GM18519 (cell line): ENCODE measurements at regions not wholly inside any gene's neighbourhood (a gene's known extent, or its start where the extent isn't known, plus 50 kb on each side); places are given as distances from the start of the nearest gene placed in this dataset.

Source experiments
- ATAC-seq: cut with Tn5 transposase; IDR thresholded peaks from one replicate; pipeline ENCODE4 v1.9.1; 2021; ENCODE audit warnings: mild to moderate bottlenecking, moderate library complexity; ENCODE audit not compliant: unreplicated experiment, low FRiP score

DNA sequence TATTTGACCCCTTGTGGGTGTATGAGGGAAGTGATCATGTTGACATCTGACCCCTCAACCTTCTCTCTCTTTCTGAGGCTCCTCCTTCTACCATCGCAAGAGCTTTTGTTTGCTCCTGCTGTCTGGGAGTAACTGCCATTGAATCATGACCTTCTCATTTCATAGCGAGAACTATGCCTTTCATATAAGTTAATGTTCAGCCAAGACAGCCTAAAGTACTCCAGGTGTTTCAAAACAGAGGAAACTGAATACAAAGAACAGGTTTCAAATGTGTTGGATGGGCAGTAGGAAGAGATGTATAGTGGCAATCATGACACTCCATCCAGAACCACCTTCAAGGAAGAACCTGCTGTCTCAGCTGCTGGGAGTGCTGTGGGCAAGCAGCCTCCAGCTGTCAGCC is 403.1 kb downstream of the MID1IP1 start:
- no peak for ATAC-seq

DNA sequence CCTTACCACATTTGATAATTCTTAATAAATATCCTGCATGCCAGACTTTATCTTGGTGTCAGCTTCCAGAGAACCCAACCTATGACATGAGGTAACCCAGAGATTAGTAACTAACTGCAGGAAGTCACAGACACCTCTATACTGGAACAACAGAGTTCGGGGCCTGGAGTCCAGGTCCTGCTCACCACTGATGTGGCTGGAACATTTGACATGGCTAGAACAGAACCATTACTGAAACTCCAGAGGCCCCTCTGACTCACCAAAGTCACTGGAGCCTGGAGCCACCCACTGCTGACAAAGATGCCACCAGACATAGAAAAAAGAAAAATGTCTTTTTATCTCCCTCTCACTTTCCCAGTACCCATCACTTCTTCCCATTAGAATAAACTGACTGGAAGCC is 403.7 kb downstream of the MID1IP1 start:
- ATAC-seq: no peak

DNA sequence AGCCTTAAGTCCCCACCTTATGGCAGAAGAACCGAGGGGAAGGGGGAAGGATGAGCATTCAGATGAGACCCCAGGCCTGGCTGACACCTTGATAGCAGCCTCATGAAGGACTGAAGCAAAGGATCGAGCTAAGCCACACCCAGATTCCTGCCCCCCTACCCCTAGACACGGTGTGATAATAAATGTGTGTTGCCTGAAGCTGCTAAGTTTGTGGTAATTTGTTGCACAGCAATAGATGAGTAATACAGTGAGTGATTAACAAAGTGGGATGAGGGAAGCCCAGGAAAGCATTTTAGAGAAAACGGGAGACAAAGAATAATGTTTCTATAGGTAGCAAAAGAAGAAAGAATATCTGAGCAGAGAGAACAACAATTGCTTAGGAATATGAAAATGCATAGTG is 404.2 kb downstream of the MID1IP1 start:
- ATAC-seq: no peak

DNA sequence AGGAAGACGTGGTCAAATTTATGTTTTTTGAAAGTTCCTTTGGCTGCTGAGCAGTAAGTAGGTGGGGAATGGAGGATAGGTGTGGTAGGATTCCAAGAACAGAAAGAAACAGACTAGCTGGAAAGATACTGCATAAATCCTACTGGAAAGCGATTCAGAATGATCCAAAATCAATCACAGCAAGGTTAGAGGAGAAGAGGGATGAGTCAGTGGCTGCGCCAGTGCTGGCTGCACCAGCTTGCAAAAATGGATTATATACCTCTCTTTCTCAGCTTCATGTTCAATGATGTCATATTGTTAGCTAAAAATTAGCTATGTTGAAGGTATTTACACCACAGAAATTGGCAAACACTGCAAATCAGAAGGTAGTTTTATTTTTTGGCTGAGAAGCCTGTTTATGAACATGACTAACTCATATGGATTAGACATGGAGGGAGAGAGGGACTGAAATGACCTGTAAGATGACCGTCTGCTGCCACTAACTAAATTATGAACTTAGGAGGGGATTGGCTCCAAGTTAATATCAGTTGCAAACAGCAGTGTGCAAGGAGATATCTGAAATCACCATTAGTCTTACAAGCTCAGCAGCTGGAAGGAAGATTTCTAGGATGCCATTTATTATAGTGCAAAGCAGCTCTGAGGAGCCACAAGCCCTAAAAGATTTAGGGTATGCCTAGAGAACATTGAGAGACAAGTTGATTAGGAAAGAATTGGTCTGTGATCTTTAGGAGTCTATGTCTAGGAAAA is 405.3 kb downstream of the MID1IP1 start:
- no peak for ATAC-seq

DNA sequence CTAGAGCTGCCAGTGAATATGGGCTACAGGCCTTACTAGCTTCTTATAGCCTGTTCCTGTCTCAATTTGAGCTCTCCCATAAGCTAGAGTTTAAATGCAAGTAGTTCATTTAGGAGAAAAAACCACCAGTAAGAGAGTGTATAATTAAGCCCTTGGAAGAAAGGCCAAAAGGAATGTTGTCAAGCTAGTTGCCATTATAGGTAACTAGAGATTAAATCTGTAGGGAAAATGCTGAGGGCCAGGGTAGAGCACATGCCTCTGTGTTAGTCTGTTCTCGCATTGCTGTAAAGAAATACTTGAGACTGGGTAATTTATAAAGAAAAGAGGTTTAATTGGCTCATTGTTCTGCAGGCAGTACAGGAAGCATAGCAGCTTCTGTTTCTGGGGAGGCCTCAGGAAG is 410.2 kb downstream of the MID1IP1 start:
- no peak for ATAC-seq

DNA sequence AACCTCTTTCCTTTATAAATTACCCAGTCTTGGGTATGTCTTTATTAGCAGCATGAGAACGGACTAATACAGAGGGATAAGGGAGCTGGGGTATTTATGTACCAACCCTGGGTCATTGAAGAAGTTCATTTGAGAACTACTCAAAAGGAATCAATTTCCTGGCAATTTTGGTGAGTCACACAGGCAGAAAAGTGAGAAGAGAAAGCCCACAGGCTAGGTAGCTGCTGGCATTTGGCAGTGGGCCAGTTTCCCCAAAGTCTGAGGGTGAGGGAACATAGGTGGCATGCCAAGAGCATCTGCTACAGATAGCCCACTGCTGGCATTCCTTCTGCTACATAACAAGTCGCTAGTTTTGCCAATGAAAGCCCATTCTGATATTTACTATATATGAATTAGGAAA is 411.2 kb downstream of the MID1IP1 start:
- ATAC-seq: no peak

DNA sequence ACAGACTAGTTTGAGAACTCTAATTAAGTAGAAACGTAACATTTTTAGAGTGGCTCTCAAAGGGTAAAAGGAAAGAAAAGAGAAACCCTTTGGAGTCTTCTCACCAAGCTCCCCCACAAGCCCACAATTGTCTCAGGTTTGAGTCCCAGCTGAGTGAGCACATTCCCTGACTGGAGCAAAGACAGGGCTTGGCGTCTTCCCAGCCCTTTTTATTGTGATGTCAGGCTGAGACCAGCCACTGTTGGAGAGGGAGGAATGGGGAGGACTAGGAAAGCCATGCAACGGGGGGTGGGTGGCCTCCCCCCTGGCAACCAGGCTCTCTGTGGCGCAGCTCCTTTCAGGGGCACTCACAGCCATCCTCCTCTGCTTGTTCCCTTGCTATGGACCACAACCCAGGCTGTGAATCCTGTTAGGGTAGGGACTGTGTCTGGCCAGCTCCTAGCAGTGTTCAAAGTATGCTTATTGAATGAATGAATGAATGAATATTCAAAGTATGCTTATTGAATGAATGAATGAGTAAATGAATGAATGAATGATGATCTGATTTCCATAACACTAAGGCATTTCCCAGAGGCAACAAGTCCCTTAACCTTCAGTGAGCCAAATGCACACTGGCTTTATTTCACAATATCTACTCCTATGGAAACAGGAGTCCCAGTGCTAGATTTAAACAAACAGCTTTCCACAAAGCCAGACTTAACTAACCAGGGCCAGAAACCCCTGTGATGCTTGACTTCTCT is 413.3 kb downstream of the MID1IP1 start:
- ATAC-seq: no peak

DNA sequence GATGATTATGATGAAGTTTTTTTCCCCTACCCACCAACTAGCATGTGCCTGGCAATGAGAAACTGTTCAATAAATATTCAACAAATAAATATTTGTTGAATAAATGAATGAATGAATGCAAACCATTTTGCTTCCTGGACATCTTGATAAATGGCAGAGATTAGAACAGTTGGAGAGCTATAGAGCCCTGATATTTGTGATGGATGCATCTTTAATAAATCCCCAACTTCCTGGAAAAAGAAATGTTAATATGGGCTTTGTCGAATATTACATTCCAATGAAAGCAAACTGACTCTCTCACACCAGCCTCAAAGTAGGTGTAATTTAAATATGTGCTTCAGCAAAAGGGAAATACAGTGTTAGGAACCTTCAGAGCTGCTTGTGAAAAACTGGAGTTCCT is 419.7 kb downstream of the MID1IP1 start:
- no peak for ATAC-seq

DNA sequence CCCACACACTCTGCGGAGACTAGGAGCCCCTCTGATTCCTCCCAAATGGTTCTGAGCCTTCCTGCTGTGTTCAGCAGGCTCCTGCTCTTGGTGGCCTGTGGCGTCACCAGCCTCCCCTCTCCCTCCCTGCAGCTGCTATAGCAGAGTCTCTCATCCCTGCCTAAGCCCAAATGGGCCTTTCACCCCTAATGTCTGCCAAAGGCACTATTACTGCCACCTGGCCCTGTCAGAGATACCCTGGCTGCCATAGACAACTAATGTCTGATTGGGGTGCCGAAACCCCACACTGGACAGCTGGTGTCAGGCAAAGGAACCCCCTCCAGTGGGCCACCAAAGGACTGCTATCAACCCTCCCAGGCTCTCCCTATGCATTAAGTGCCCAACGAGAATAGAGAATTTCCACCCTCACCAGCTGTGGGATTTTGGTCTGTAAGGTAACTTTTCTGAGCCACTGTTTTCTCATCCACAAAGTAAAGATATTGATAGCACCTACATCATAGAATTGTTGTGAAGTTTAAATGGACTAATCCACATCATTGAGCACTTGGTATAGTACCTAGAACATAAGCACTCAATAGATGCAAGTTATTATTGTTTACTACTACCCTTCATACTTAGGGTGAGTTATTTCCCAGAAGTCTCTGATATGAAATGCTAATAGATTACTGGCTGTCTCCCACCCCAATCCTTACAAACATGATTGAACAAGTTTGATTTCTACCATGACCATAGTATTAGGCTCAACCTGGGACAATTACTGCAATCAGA is 421.3 kb downstream of the MID1IP1 start:
- ATAC-seq: no peak

DNA sequence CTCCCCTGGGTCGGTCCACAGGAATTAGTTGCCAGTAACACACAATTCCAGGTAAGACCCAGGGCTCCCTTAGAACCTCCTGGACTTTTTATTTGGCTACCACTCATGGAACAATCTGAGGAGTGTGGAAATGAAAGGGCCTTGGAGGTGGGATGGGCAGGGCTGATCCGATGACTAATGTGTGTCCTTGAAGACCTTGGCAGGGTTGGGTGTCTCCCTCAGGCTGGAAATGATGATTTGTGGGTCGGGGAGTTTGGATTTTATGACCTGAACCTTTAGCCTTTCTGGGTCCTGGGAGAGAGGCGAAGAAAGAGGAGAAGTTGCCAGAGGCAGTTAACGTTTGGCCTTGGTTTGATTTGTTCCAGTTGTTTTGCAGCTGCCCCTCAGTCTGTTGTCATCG is 425.0 kb downstream of the MID1IP1 start:
- ATAC-seq: no peak

DNA sequence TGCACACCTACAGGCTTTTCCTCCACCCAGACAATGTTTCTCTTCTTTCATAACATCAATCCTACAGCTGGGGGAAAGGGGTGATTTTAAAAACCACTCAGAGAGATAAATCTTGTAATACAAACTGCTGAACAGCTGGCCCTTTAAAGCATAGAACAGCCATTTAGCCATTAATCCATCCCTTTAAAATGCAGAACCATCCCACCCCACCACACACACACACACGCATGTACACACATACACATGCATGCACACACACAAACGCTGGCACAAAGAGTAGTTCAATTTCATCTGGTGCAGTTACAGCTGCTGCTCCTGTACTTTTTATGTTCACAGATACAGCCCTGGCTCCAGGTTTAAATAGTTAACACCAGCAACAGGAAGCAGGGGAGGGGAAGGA is 426.1 kb downstream of the MID1IP1 start:
- no peak for ATAC-seq

DNA sequence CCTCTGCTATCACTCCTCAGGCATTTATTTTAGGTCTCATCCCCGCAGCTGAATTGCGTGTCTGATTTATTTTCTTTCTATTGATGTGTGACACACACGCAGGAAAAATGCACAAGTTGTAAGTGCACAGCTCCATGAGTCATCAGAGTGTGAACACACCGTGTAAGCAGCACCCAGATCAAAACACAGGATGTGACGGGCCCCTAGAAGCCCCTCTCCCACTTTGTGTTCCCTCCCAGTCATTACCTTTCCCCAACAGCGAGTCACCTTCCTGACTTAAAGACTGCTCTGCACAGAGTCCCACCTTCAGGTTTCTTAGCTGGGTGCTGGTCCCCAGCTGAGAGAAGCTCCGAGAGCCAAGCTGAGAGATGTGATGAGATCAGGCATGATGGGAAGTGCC is 436.7 kb downstream of the MID1IP1 start:
- ATAC-seq: no peak

DNA sequence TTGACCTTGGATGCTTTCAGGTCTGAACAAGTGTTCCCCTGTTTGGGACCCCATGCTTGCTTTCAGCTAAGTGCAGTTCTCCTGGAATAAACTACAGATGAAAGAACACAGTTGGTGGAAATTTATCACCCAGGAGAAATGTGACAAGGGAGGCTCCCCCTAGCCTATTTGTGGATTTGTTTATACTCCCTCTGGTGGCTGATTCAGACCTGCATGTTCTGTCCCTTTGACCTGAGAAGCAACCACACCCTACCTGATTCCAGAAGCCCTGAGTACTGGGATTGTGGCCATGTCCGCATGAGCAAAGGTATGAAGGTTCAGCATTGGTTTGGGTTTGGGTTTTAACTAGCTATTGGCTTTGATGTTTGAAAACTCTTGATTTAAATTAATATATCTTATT is 440.9 kb downstream of the MID1IP1 start:
- ATAC-seq: no peak

DNA sequence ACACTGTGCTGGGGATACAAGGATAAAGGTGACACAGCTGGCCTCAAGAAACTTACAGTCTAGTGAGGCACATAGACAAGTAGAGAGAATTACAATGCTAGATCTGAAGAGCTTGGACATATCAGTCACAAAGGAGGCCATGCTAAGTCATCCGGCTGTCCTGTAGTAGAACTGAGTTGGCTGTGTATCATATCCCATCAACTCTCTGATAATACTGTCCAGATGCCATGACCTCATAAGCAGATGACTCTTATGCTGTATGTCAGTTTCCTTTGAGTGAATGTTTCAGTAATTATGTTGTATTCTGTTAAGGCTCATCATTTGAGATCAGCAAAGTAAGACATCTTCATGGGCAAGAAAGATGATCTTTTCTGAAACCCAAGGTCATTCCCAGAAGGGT is 442.9 kb downstream of the MID1IP1 start:
- ATAC-seq: no peak

DNA sequence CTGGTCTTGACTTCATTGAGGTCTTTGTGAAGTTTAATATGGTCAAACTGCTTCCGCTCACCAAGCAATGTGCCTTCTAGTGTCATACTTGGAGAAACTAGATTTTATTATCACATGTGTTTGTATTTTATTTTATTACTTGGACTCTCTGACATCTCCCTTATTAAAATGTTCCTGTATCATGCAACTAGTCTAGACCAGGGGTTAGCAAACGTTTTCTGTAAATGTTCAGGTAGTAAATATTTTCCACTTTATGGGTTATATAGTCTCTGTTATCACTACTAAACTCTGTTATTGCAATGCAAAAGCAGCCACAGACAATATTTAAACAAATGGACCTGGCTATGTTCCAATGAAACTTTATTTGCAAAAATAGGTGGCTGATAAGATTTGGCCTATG is 443.8 kb downstream of the MID1IP1 start:
- no peak for ATAC-seq

DNA sequence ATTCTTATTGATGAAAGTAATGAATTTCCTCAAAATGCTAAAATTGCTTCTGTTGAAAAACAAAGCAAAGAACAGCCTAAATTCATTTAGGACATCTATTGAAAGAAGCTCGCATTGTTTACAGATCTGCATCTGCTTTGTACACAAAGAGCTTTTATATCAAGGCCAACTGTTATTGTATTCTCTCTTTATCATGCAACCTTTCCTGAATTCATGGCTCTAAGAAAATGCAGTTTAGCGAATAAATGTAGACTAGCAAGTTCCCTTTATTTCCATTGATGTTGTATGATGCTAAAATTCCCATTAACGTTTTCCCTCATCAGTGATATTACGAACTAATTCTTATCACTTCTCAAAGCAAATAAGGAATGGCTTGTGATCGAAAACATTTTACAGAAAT is 446.3 kb downstream of the MID1IP1 start:
- no peak for ATAC-seq

DNA sequence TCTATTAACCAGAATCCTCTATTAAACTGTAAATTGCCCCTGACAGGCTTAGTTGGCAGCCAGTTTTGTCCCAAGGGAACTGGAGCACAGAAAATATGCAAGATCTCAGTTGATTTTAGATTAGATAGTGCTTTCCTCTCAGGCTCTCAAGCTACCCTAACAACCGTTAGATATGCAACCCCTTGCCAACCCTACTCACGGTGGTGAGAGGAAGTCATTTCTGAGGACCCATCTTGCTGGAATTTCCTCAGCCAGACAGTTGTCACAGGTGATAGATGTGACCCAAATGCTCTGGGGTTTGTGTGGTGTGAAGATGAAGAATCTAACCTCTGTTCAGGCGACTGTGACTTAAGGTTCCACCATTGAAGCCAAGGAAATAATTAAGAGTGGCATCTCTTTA is 447.1 kb downstream of the MID1IP1 start:
- no peak for ATAC-seq

DNA sequence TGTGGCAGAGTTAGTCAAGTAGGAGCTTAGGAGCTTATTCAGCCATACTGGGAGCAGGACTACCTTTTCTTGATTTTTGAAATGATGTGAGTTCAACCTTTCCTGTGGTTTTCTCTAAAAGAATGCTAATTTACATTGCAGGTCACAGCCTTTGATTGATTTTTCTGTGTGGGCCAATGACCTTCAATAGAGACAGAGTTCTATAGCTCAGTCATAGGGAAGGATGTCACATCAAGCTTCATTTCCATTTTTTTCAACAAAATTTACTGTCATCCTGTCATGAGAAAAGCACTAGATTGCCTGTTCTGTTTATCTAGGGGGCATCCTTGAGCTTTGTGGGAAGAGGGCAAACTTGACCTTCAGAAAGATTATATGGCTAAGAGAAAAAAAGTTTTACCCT is 448.7 kb downstream of the MID1IP1 start:
- ATAC-seq: no peak

DNA sequence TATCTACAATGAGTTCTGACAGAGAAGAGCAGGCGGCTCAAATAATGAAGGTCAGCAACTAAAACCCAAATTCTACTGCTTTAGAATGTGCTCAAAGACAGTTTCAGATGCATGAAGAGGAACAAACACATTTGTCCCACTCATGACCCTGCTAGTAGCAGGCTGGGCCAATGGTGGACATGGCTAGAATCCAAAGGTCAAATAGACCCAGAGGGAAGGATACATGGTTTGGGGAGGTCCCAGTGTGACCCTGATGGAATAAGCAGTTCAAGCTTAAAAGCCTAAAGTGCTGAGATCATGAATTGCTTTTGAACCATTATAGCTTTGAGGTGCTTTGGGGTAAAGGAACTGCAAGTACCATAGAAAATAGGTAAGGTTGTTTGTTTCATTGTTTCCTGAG is 450.7 kb downstream of the MID1IP1 start:
- no peak for ATAC-seq

DNA sequence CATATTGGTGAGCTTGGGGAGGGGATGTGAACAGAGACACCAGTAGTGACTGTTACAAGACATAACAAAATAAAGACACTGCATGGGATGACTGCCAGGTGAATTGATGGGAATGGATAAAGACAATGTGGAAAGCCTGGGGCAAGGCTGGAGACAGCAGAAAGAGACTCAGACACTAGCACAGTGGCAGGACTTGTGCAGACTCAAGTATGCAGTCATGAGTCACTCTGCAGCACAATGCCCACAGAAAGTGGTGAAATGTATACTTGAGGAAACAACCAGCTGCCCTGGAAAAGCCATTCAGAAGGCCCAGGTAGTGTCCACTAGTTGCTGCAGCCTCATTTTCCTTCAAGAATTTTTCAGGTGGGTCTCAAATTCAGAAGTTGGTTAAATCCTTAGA is 452.3 kb downstream of the MID1IP1 start:
- ATAC-seq: no peak

DNA sequence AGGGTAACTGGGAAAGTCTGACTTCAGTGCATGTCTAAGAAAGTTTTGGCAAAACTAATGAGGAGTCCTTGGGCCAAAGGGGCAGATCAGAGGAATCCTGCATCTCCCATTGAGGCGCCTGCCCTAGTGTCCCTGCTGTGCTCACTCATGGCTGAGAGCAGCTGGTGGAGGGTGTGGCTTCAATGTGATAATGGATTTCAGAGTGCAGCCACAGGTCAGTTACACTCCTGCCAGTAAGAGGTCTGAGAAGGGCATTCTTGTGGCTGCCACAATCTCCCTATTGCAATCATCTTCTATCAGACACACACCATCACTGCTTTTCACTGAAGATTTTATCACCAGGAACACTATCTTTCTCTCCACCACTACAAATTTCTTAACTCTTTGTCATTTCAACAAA is 457.1 kb downstream of the MID1IP1 start:
- ATAC-seq: no peak

DNA sequence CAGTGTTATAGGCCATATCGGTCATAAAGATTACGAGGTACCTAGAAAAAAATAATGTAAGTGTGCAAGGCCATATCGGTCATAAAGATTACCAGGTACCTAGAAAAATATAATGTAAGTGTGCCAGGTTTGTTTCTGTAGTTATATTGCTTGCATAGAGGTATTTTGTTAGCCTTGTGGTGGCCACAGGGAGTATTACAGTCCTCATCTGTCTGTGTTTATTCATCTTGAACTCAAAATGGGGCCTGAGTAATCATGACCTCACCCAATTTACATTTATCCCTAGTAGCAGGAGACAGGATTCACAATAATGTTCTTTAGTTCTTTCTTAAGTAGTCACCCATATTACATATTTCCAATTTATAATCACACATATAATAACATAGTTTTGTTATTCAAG is 459.7 kb downstream of the MID1IP1 start:
- no peak for ATAC-seq
